ENCODE measurements at regions not wholly inside any gene's neighbourhood (a gene's known extent, or its start where the extent isn't known, plus 50 kb on each side); places are given as distances from the start of the nearest gene placed in this dataset.

DNA sequence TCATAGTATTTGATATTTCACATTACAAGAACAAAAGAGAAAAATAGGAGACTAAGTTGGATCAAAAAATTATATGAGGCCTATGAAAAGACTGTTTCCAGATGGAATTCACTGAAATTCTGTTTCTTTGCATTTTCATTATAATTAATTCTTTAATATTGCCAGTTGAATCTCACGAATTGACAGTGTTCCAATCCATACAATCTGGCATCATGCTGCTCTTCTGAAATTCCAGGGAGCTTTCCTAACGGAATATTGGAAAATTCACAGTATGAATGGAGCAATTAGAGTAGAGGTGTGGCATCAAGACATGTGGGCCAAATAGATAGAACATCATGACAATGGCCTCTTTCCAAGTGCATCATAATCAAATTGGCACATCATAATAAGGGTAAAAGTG, 1178.9 kb upstream of the WWC1 start:
- TF ChIP-seq, protein P1, sequence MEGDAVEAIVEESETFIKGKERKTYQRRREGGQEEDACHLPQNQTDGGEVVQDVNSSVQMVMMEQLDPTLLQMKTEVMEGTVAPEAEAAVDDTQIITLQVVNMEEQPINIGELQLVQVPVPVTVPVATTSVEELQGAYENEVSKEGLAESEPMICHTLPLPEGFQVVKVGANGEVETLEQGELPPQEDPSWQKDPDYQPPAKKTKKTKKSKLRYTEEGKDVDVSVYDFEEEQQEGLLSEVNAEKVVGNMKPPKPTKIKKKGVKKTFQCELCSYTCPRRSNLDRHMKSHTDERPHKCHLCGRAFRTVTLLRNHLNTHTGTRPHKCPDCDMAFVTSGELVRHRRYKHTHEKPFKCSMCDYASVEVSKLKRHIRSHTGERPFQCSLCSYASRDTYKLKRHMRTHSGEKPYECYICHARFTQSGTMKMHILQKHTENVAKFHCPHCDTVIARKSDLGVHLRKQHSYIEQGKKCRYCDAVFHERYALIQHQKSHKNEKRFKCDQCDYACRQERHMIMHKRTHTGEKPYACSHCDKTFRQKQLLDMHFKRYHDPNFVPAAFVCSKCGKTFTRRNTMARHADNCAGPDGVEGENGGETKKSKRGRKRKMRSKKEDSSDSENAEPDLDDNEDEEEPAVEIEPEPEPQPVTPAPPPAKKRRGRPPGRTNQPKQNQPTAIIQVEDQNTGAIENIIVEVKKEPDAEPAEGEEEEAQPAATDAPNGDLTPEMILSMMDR (IDR thresholded peaks at IDR 0.05): no peak
- TF ChIP-seq ZFX (IDR thresholded peaks at IDR 0.05; ENCODE audit: borderline replicate concordance): no peak
- H3K27ac ChIP-seq: no peak overlapping the region

GRCh38 chr5:167122267-167122666, 1169.2 kb upstream of the WWC1 start:
- no peak overlapping the region for H3K27ac ChIP-seq
- TF ChIP-seq, protein P1 (IDR thresholded peaks at IDR 0.05): no peak
- no peak for TF ChIP-seq ZFX (IDR thresholded peaks at IDR 0.05; ENCODE audit: borderline replicate concordance)

GRCh38 chr5:167123126-167123525, 1168.3 kb upstream of the WWC1 start:
- TF ChIP-seq, protein P1 (IDR thresholded peaks at IDR 0.05): no peak
- no peak for TF ChIP-seq ZFX (IDR thresholded peaks at IDR 0.05; ENCODE audit: borderline replicate concordance)
- H3K27ac ChIP-seq: no peak overlapping the region

DNA sequence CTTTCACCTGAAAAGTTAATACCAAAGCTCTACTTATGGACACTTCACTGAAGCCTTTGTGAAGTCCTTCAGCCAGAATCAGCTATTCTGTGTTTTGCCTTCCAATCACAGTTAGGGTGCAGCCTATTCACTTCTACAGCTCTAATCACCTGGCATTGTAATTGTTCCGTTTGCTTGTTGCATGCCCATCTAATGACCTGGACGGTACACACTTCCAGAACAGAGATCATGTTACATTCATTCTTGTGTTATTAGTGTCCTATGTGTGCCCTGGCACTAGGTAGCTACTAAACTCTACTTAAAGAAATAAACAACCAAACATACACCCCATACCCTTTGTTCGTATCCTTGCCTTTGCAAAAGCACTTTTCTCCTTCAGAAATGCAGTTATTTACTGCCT, 1162.9 kb upstream of the WWC1 start:
- TF ChIP-seq ZFX (IDR thresholded peaks at IDR 0.05; ENCODE audit: borderline replicate concordance): no peak
- TF ChIP-seq, protein P1 (IDR thresholded peaks at IDR 0.05): no peak
- H3K27ac ChIP-seq: no peak overlapping the region

GRCh38 chr5:167140548-167141291, 1150.7 kb upstream of the WWC1 start:
- H3K27ac ChIP-seq: no peak overlapping the region

GRCh38 chr5:167143716-167144115, 1147.7 kb upstream of the WWC1 start:
- no peak for TF ChIP-seq ZFX (IDR thresholded peaks at IDR 0.05; ENCODE audit: borderline replicate concordance)
- TF ChIP-seq, protein P1 (IDR thresholded peaks at IDR 0.05): no peak
- no peak overlapping the region for H3K27ac ChIP-seq

More at GRCh38 chr5:167140548-167141291, 1150.7 kb upstream of the WWC1 start:
- TF ChIP-seq, protein P1 (IDR thresholded peaks at IDR 0.05): no peak
- TF ChIP-seq ZFX (IDR thresholded peaks at IDR 0.05; ENCODE audit: borderline replicate concordance): no peak

- no peak for TF ChIP-seq ZFX (IDR thresholded peaks at IDR 0.05; ENCODE audit: borderline replicate concordance)
- TF ChIP-seq, protein P1 (IDR thresholded peaks at IDR 0.05): no peak
- H3K27ac ChIP-seq: no peak overlapping the region
These were observed 1145.6 kb upstream of the WWC1 start for GRCh38 chr5:167145841-167146240.
